NCI-H460 (cell line): ENCODE measurements at regions not wholly inside any gene's neighbourhood (a gene's known extent, or its start where the extent isn't known, plus 50 kb on each side); places are given as distances from the start of the nearest gene placed in this dataset.
"Not testable (repeated sequence)": the region's sequence is repeated elsewhere in the genome, so short reads cannot be mapped to it uniquely, and the experiment has no call there.

Source experiments
- DNase-seq: peaks from one replicate; pipeline ENCODE4 v3.0.0-alpha.2; 2016; ENCODE audit warnings: low read depth; ENCODE audit errors: extremely low read depth

- DNase-seq: no peak
Observed at GRCh38 chr16:59696495-59696894, 962.4 kb upstream of the GOT2 start.

GRCh38 chr16:59690216-59690615 lies 956.1 kb upstream of the GOT2 start:
- no peak for DNase-seq

GRCh38 chr16:59688006-59688405 lies 953.9 kb upstream of the GOT2 start:
- DNase-seq: no peak

- no peak for DNase-seq
Observed at GRCh38 chr16:59686405-59686804, 952.3 kb upstream of the GOT2 start.

- DNase-seq: no peak
Observed at GRCh38 chr16:59684911-59685310, 950.8 kb upstream of the GOT2 start.

- no peak for DNase-seq
Observed at GRCh38 chr16:59683709-59684108, 949.6 kb upstream of the GOT2 start.

- DNase-seq: no peak
Observed at GRCh38 chr16:59665618-59666220, 931.6 kb upstream of the GOT2 start.

- no peak for DNase-seq
Observed at GRCh38 chr16:59658572-59658971, 924.5 kb upstream of the GOT2 start.

- no peak for DNase-seq
Observed at GRCh38 chr16:59655031-59655430, 920.9 kb upstream of the GOT2 start.

- no peak for DNase-seq
Observed at GRCh38 chr16:59654455-59654854, 920.3 kb upstream of the GOT2 start.

GRCh38 chr16:59651662-59652061 lies 917.5 kb upstream of the GOT2 start:
- no peak for DNase-seq

- no peak for DNase-seq
Observed at GRCh38 chr16:59645194-59645593, 911.1 kb upstream of the GOT2 start.

- no peak for DNase-seq
Observed at GRCh38 chr16:59635674-59636073, 901.6 kb upstream of the GOT2 start.

- DNase-seq: no peak
Observed at GRCh38 chr16:59634951-59635350, 900.8 kb upstream of the GOT2 start.

- no peak for DNase-seq
Observed at GRCh38 chr16:59634004-59634579, 900.0 kb upstream of the GOT2 start.

- DNase-seq: no peak
Observed at GRCh38 chr16:59632276-59632855, 898.2 kb upstream of the GOT2 start.

GRCh38 chr16:59624381-59624780 lies 890.3 kb upstream of the GOT2 start:
- not testable (repeated sequence) for DNase-seq

- DNase-seq: peak; percentile 69
Observed at GRCh38 chr16:59614466-59615240, 880.5 kb upstream of the GOT2 start.

- peak; percentile 66 for DNase-seq
Observed at GRCh38 chr16:59612910-59613620, 878.9 kb upstream of the GOT2 start.

GRCh38 chr16:59612094-59612493 lies 878.0 kb upstream of the GOT2 start:
- no peak for DNase-seq

GRCh38 chr16:59611556-59611955 lies 877.4 kb upstream of the GOT2 start:
- no peak for DNase-seq
